Lower leg skin (tissue), 3 donors: ENCODE measurements at regions not wholly inside any gene's neighbourhood (a gene's known extent, or its start where the extent isn't known, plus 50 kb on each side); places are given as distances from the start of the nearest gene placed in this dataset.

Source experiments
- CTCF ChIP-seq, 3 donors: fragments of 450-650 bp; IDR thresholded peaks; one replicate each; pipeline ENCODE4 v1.5.1; 2016; ENCODE audit warnings: antibody characterized with exemption in 3 of 3, mild to moderate bottlenecking in 3 of 3, moderate library complexity in 2 of 3
- POLR2A ChIP-seq, 2 donors: fragments of 450-650 bp; IDR thresholded peaks; one replicate each; pipeline ENCODE4 v1.6.1; 2016 to 2017; ENCODE audit warnings: antibody characterized with exemption in 2 of 2, mild to moderate bottlenecking in 1 of 2, moderate library complexity in 1 of 2

- TF ChIP-seq CTCF (IDR thresholded peaks at IDR 0.05) (no peak), POLR2A (IDR thresholded peaks at IDR 0.05) (no peak)
Measured at GRCh38 chr12:47316609-47317049, 236.9 kb upstream of the AMIGO2 start.
